ENCODE measurements at regions not wholly inside any gene's neighbourhood (a gene's known extent, or its start where the extent isn't known, plus 50 kb on each side); places are given as distances from the start of the nearest gene placed in this dataset.

GRCh38 chr2:212897296-212897695, 254.1 kb downstream of the IKZF2 start:
- H3K27ac ChIP-seq (ENCODE audit: extremely low read depth, low read depth, low read length) = no peak overlapping the region
- H3K36me3 ChIP-seq (ENCODE audit: control insufficient read depth in 2 of 2, insufficient read depth in 1 of 2, low read length in 2 of 2) = no peaks in the 10 kb centered on the region
- POLR2A ChIA-PET = no interaction called here
- H3K4me1 ChIP-seq (ENCODE audit: control insufficient read depth, insufficient read depth, low read length) = no peaks in the 10 kb centered on the region
- no peak overlapping the region for H3K4me3 ChIP-seq (ENCODE audit: low read depth, low read length)
- CTCF ChIA-PET = interaction anchor here (0.6 to 0.7 kb wide), 2 partner anchors 9 to 29 kb away, joined by 3 read pairs; no protein-coding TSS in a partner anchor
- no peaks in the 10 kb centered on the region for H3K9me3 ChIP-seq (ENCODE audit: control insufficient read depth, insufficient read depth, low read depth, low read length)
- TF ChIP-seq, protein P1, sequence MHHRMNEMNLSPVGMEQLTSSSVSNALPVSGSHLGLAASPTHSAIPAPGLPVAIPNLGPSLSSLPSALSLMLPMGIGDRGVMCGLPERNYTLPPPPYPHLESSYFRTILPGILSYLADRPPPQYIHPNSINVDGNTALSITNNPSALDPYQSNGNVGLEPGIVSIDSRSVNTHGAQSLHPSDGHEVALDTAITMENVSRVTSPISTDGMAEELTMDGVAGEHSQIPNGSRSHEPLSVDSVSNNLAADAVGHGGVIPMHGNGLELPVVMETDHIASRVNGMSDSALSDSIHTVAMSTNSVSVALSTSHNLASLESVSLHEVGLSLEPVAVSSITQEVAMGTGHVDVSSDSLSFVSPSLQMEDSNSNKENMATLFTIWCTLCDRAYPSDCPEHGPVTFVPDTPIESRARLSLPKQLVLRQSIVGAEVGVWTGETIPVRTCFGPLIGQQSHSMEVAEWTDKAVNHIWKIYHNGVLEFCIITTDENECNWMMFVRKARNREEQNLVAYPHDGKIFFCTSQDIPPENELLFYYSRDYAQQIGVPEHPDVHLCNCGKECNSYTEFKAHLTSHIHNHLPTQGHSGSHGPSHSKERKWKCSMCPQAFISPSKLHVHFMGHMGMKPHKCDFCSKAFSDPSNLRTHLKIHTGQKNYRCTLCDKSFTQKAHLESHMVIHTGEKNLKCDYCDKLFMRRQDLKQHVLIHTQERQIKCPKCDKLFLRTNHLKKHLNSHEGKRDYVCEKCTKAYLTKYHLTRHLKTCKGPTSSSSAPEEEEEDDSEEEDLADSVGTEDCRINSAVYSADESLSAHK (tag by site-specific recombination; IDR thresholded peaks at IDR 0.05) = no peak
- TF ChIP-seq ZNF830 (tag by site-specific recombination; IDR thresholded peaks at IDR 0.05; ENCODE audit: low read depth) = no peak
- TF ChIP-seq ZNF792 (tag by site-specific recombination; IDR thresholded peaks at IDR 0.05) = no peak
- no peak for TF ChIP-seq ZBTB1 (tag by site-specific recombination; IDR thresholded peaks at IDR 0.05)
- TF ChIP-seq, protein P2, sequence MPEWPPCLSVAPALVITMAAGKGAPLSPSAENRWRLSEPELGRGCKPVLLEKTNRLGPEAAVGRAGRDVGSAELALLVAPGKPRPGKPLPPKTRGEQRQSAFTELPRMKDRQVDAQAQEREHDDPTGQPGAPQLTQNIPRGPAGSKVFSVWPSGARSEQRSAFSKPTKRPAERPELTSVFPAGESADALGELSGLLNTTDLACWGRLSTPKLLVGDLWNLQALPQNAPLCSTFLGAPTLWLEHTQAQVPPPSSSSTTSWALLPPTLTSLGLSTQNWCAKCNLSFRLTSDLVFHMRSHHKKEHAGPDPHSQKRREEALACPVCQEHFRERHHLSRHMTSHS (tag by site-specific recombination; IDR thresholded peaks at IDR 0.05) = no peak
- TF ChIP-seq ZSCAN16 (tag by site-specific recombination; IDR thresholded peaks at IDR 0.05) = no peak
- TF ChIP-seq, protein P3, sequence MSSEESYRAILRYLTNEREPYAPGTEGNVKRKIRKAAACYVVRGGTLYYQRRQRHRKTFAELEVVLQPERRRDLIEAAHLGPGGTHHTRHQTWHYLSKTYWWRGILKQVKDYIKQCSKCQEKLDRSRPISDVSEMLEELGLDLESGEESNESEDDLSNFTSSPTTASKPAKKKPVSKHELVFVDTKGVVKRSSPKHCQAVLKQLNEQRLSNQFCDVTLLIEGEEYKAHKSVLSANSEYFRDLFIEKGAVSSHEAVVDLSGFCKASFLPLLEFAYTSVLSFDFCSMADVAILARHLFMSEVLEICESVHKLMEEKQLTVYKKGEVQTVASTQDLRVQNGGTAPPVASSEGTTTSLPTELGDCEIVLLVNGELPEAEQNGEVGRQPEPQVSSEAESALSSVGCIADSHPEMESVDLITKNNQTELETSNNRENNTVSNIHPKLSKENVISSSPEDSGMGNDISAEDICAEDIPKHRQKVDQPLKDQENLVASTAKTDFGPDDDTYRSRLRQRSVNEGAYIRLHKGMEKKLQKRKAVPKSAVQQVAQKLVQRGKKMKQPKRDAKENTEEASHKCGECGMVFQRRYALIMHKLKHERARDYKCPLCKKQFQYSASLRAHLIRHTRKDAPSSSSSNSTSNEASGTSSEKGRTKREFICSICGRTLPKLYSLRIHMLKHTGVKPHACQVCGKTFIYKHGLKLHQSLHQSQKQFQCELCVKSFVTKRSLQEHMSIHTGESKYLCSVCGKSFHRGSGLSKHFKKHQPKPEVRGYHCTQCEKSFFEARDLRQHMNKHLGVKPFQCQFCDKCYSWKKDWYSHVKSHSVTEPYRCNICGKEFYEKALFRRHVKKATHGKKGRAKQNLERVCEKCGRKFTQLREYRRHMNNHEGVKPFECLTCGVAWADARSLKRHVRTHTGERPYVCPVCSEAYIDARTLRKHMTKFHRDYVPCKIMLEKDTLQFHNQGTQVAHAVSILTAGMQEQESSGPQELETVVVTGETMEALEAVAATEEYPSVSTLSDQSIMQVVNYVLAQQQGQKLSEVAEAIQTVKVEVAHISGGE (tag by site-specific recombination; conservative IDR thresholded peaks at IDR 0.05; ENCODE audit: low read depth) = no peak
- TF ChIP-seq ZNF785 (tag by site-specific recombination; IDR thresholded peaks at IDR 0.05) = no peak
- no peak for TF ChIP-seq ZNF184 (tag by site-specific recombination; IDR thresholded peaks at IDR 0.05)
- TF ChIP-seq SCRT2 (tag by site-specific recombination; IDR thresholded peaks at IDR 0.05) = no peak
- no peak for TF ChIP-seq FEZF1 (tag by site-specific recombination; IDR thresholded peaks at IDR 0.05)
- no peak for TF ChIP-seq ZNF292 (tag by site-specific recombination; IDR thresholded peaks at IDR 0.05; ENCODE audit: borderline replicate concordance, low read depth)
- no peak for TF ChIP-seq ZFP37 (tag by site-specific recombination; IDR thresholded peaks at IDR 0.05)
- no peak for TF ChIP-seq ZNF654 (tag by site-specific recombination; IDR thresholded peaks at IDR 0.05; ENCODE audit: low read depth)
- TF ChIP-seq PRDM1 (tag by site-specific recombination; IDR thresholded peaks at IDR 0.05) = no peak
- TF ChIP-seq ZFP3 (tag by site-specific recombination; IDR thresholded peaks at IDR 0.05; ENCODE audit: low read depth) = no peak
- TF ChIP-seq ZNF211 (tag by site-specific recombination; IDR thresholded peaks at IDR 0.05; ENCODE audit: low read depth) = no peak
- TF ChIP-seq KLF1 (tag by site-specific recombination; IDR thresholded peaks at IDR 0.05) = no peak
- no peak for TF ChIP-seq ZNF561 (tag by site-specific recombination; IDR thresholded peaks at IDR 0.05; ENCODE audit: borderline replicate concordance)
- no peak for TF ChIP-seq ZEB2 (tag by site-specific recombination; IDR thresholded peaks at IDR 0.05)

- Histone ChIP-seq H3K36me3 (ENCODE audit: control insufficient read depth in 2 of 2, insufficient read depth in 1 of 2, low read length in 2 of 2) (no peaks in the 10 kb centered on the region), H3K4me3 (ENCODE audit: low read depth, low read length) (no peak overlapping the region), H3K4me1 (ENCODE audit: control insufficient read depth, insufficient read depth, low read length) (no peaks in the 10 kb centered on the region), H3K9me3 (ENCODE audit: control insufficient read depth, insufficient read depth, low read depth, low read length) (no peaks in the 10 kb centered on the region), H3K27ac (ENCODE audit: extremely low read depth, low read depth, low read length) (no peak overlapping the region)
- POLR2A ChIA-PET = no interaction called here
- TF ChIP-seq ZBTB1 (tag by site-specific recombination; IDR thresholded peaks at IDR 0.05) = no peak
- TF ChIP-seq ZNF843 (tag by site-specific recombination; IDR thresholded peaks at IDR 0.05) = no peak
- TF ChIP-seq, protein P4, sequence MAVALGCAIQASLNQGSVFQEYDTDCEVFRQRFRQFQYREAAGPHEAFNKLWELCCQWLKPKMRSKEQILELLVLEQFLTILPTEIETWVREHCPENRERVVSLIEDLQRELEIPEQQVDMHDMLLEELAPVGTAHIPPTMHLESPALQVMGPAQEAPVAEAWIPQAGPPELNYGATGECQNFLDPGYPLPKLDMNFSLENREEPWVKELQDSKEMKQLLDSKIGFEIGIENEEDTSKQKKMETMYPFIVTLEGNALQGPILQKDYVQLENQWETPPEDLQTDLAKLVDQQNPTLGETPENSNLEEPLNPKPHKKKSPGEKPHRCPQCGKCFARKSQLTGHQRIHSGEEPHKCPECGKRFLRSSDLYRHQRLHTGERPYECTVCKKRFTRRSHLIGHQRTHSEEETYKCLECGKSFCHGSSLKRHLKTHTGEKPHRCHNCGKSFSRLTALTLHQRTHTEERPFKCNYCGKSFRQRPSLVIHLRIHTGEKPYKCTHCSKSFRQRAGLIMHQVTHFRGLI (tag by site-specific recombination; IDR thresholded peaks at IDR 0.05) = no peak
- TF ChIP-seq ZNF10 (tag by site-specific recombination; IDR thresholded peaks at IDR 0.05) = no peak
- no peak for TF ChIP-seq KLF7 (tag by site-specific recombination; IDR thresholded peaks at IDR 0.05; ENCODE audit: borderline replicate concordance)
- TF ChIP-seq EGR2 (tag by site-specific recombination; IDR thresholded peaks at IDR 0.05; ENCODE audit: low read depth) = no peak
- TF ChIP-seq, protein P2 (tag by site-specific recombination; IDR thresholded peaks at IDR 0.05) = no peak
- TF ChIP-seq ZNF777 (tag by site-specific recombination; IDR thresholded peaks at IDR 0.05; ENCODE audit: borderline replicate concordance) = no peak
- TF ChIP-seq ZNF645 (tag by site-specific recombination; IDR thresholded peaks at IDR 0.05) = no peak
- CTCF ChIA-PET = no interaction called here
Observed at GRCh38 chr2:212894026-212894425, 257.4 kb downstream of the IKZF2 start.

Measured in HEK293 (cell line).